ENCODE measurements at regions not wholly inside any gene's neighbourhood (a gene's known extent, or its start where the extent isn't known, plus 50 kb on each side); places are given as distances from the start of the nearest gene placed in this dataset.

DNA sequence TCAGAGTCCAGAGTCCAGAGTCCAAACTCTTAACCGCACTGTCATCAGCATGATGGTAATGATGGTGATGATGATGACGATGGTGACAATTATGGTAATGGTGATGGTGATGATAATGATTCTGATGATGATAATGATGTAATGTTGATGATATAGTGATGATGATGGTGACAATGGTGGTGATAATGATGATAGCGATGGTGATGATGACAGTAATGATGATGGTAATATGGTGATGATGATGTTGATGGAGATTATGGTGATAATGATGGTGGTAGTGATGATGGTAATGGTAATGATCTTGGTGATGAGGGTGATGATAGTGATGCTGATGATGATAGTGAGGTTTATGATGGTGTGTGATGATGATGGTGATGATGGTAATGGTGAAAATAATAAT is 367.8 kb upstream of the CDH4 start:
- Mint-ChIP-seq H3K27ac (ENCODE audit: low read depth) (no peak overlapping the region), H3K9me3 (no peaks in the 10 kb centered on the region), H3K27me3 (no peaks in the 10 kb centered on the region), H3K4me1 (no peaks in the 10 kb centered on the region), H3K4me3 (no peak overlapping the region), H3K36me3 (ENCODE audit: insufficient read depth) (no peaks in the 10 kb centered on the region)
- no peak for DNase-seq (ENCODE audit: low spot score in 2 of 2)
- ATAC-seq (replicated peaks; ENCODE audit: extremely low read depth, poor library complexity, severe bottlenecking): no peak

DNA sequence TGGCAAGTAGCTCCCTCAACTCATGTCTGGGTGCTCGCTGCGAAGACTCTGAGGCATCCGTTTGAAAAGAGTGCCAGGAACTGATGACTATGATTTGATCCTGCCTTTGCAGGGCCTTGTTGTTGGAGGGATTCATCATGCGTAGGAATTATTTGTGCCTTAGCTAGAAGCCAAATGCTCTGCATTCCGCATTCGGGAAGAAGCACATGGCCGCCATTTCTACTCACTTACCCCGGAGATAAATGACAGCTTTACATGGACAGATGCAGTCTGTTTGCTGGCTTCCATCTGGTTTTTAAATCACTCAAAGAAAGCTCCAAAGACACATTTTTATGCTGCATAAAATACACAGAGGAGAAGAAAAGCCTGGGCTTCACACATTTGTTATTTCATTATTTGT is 363.3 kb upstream of the CDH4 start:
- H3K4me1 Mint-ChIP-seq: no peaks in the 10 kb centered on the region
- H3K36me3 Mint-ChIP-seq (ENCODE audit: insufficient read depth): no peaks in the 10 kb centered on the region
- H3K4me3 Mint-ChIP-seq: no peak overlapping the region
- H3K27ac Mint-ChIP-seq (ENCODE audit: low read depth): no peak overlapping the region
- no peaks in the 10 kb centered on the region for H3K9me3 Mint-ChIP-seq
- H3K27me3 Mint-ChIP-seq: no peaks in the 10 kb centered on the region
- no peak for DNase-seq (ENCODE audit: low spot score in 2 of 2)
- ATAC-seq (replicated peaks; ENCODE audit: extremely low read depth, poor library complexity, severe bottlenecking): no peak

DNA sequence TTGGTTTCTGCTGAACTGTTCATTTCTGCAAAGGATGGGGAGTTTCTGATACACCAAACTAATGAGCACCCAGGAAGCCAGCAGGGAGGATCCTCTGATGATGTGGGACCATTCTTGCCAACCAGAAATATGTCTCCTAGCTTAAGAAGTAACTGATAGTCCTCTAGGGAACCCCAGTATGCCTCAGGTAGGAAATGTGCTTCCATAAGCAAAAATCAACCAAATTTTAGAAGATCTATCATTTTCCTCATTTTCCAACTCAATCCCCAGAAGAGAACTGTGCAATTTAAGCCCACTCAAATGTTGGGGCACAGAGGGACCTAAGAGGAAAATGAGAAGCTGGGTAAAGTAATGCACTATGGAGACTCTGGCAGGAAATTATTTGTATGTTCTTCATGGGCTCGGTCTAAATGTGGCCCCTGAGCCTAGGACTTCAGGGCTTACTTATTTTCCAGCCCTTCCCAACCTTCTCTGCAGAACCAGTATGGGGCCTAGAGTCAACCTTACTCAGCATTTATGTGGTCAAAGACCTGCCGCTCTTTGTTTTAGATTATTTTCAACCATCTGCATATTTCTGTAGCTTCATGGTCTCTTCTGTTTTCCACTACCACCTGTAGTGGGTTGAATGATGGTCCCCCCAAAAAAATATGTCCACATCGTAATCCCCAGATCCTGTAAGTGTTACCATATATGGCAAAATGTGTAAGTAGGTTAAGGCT is 359.8 kb upstream of the CDH4 start:
- ATAC-seq (replicated peaks; ENCODE audit: extremely low read depth, poor library complexity, severe bottlenecking) (no peak), DNase-seq (ENCODE audit: low spot score in 2 of 2) (no peak)
- Mint-ChIP-seq H3K9me3 (no peaks in the 10 kb centered on the region), H3K27me3 (no peaks in the 10 kb centered on the region), H3K36me3 (ENCODE audit: insufficient read depth) (no peaks in the 10 kb centered on the region), H3K4me1 (no peaks in the 10 kb centered on the region), H3K27ac (ENCODE audit: low read depth) (no peak overlapping the region), H3K4me3 (no peak overlapping the region)

DNA sequence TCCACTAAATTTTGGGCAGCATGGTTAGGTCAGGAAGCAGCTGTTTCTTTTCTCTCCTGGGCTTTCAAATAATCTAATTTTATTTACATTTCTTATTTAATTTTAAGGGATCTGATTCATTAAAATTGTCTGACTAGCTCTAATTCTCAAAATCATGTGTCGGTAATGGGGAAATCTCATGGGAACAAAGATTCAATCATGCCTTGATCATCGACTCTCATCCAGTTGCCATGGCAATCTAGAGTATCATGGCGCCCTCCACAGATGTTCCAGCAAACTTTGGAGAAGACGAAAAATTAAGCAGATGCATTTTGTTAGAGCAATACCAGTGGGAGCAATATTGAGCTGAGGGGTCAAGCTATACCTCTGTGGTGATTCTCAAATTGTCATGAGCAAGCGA is 358.0 kb upstream of the CDH4 start:
- Mint-ChIP-seq H3K4me3 (no peak overlapping the region), H3K27ac (ENCODE audit: low read depth) (no peak overlapping the region), H3K36me3 (ENCODE audit: insufficient read depth) (no peaks in the 10 kb centered on the region), H3K9me3 (no peaks in the 10 kb centered on the region), H3K4me1 (no peaks in the 10 kb centered on the region), H3K27me3 (no peaks in the 10 kb centered on the region)
- ATAC-seq (replicated peaks; ENCODE audit: extremely low read depth, poor library complexity, severe bottlenecking) (no peak), DNase-seq (ENCODE audit: low spot score in 2 of 2) (no peak)

DNA sequence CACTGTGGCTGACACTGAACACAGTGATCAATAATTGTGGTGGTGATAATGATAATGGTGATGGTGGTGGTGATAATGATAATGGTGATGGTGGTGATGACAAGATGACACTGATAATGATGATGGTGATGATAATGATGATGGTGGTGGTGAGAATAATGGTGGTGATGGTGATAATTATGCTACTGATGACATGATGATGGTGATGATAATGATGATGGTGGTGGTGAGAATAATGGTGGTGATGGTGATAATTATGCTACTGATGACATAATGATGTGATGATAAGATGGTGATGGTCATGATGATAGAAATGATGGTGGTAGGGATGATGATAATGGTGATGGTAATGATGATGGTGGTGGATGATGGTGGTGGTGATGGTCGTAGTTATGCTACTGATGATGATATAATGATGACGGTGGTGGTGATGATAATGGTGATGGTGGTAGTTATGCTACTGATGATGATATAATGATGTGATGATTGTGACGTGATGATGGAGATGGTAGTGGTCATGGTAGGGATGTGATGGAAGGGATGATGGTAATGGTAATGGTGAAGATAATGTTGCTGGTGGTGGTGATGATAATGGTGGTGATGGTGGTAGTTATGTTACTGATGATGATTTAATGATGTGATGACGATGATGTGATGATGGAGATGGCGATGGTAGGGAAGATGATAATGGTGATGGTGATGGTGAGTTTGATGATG is 356.5 kb upstream of the CDH4 start:
- Mint-ChIP-seq H3K9me3 (no peaks in the 10 kb centered on the region), H3K27ac (ENCODE audit: low read depth) (no peak overlapping the region), H3K4me1 (no peaks in the 10 kb centered on the region), H3K36me3 (ENCODE audit: insufficient read depth) (no peaks in the 10 kb centered on the region), H3K27me3 (no peaks in the 10 kb centered on the region), H3K4me3 (no peak overlapping the region)
- ATAC-seq (replicated peaks; ENCODE audit: extremely low read depth, poor library complexity, severe bottlenecking) (no peak), DNase-seq (ENCODE audit: low spot score in 2 of 2) (no peak)

DNA sequence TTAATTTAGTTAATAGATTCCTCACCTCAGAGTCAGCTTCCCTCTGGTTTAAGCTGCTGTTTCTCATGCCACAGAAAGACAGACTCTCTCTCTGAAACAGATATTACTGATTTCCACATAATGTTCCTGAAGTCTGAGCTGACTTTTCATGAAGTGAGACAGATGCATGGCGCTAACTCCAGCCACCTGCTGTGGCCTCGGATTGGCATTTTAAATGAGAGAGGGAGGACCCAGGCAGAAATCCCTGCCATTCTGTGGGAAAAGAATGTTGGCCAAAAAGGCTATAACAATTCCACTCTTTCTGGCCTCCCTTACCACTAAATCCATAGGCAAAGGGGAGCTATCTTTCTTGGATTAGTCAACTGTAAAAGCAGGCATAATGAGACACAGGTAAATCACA is 354.1 kb upstream of the CDH4 start:
- no peak for ATAC-seq (replicated peaks; ENCODE audit: extremely low read depth, poor library complexity, severe bottlenecking)
- DNase-seq (ENCODE audit: low spot score in 2 of 2): no peak
- no peak overlapping the region for H3K4me3 Mint-ChIP-seq
- H3K9me3 Mint-ChIP-seq: peaks cover 8% of the 10 kb centered on the region
- H3K27me3 Mint-ChIP-seq: no peaks in the 10 kb centered on the region
- H3K27ac Mint-ChIP-seq (ENCODE audit: low read depth): no peak overlapping the region
- no peaks in the 10 kb centered on the region for H3K36me3 Mint-ChIP-seq (ENCODE audit: insufficient read depth)
- no peaks in the 10 kb centered on the region for H3K4me1 Mint-ChIP-seq

DNA sequence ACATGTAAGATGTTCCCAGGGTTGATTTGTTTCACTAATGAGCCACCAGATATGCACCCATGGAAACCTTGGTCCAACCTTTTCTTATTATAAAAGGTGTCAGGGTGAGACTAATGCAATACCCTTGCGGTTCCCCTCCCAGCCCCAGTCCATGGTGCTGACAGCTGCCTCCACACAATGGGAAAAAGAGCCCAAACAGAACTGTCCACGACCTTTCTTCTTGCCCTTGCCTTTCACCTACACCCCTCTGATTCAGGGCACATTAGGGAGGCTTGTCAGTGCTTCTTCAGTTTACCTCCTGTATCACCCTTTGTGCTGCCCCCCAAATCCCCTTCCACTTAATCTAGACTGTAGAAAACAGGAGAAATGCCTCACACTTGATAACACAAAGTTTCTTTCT is 352.7 kb upstream of the CDH4 start:
- no peaks in the 10 kb centered on the region for H3K4me1 Mint-ChIP-seq
- no peak for ATAC-seq (replicated peaks; ENCODE audit: extremely low read depth, poor library complexity, severe bottlenecking)
- no peaks in the 10 kb centered on the region for H3K27me3 Mint-ChIP-seq
- no peak for DNase-seq (ENCODE audit: low spot score in 2 of 2)
- H3K36me3 Mint-ChIP-seq (ENCODE audit: insufficient read depth): no peaks in the 10 kb centered on the region
- no peak overlapping the region for H3K4me3 Mint-ChIP-seq
- H3K9me3 Mint-ChIP-seq: peaks cover 8% of the 10 kb centered on the region
- H3K27ac Mint-ChIP-seq (ENCODE audit: low read depth): no peak overlapping the region

DNA sequence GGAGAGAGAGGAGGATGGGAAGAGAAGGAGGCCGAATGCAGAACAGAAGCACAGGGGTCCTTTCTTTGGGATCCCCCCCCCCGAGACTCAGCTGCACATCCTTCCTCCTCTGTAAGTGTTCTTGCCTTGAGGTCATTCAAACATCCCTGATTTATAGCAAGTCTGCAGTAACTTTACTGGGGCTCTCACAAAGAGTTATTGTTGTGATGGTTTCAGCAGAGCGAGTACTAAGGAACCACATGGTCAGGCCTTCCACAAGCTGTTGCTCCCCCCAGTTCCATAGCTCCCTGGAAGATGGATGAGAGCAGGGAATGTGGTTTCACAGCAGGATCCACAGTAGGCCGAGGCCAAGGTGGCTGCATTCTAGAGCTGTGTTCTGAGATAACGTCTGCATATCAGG is 351.4 kb upstream of the CDH4 start:
- no peak overlapping the region for H3K4me3 Mint-ChIP-seq
- H3K27me3 Mint-ChIP-seq: no peaks in the 10 kb centered on the region
- H3K27ac Mint-ChIP-seq (ENCODE audit: low read depth): no peak overlapping the region
- no peaks in the 10 kb centered on the region for H3K36me3 Mint-ChIP-seq (ENCODE audit: insufficient read depth)
- H3K4me1 Mint-ChIP-seq: no peaks in the 10 kb centered on the region
- no peak for ATAC-seq (replicated peaks; ENCODE audit: extremely low read depth, poor library complexity, severe bottlenecking)
- H3K9me3 Mint-ChIP-seq: peaks cover 8% of the 10 kb centered on the region
- DNase-seq (ENCODE audit: low spot score in 2 of 2): no peak

DNA sequence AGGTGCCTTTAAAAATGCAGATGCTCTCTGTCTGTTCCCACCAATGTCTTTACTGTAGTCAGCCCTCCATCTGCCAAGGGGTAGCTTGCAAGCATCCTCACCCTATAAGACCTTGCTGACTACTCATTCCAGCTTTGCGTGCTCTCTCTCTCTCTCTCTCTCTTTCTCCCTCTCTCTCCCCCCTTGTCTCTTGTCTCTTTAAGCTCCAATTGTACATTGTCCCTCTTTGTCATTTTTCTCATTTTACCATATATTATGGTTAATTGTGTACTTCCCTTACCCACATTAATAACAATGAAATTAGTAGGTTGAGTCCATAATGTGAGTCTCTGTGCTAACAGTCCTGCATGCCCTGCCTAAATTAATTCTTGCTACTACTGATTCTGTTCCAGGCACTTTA is 350.2 kb upstream of the CDH4 start:
- Mint-ChIP-seq H3K4me1 (no peaks in the 10 kb centered on the region), H3K9me3 (peaks cover 8% of the 10 kb centered on the region), H3K27me3 (no peaks in the 10 kb centered on the region), H3K4me3 (no peak overlapping the region), H3K27ac (ENCODE audit: low read depth) (no peak overlapping the region), H3K36me3 (ENCODE audit: insufficient read depth) (no peaks in the 10 kb centered on the region)
- ATAC-seq (replicated peaks; ENCODE audit: extremely low read depth, poor library complexity, severe bottlenecking) (no peak), DNase-seq (ENCODE audit: low spot score in 2 of 2) (no peak)

DNA sequence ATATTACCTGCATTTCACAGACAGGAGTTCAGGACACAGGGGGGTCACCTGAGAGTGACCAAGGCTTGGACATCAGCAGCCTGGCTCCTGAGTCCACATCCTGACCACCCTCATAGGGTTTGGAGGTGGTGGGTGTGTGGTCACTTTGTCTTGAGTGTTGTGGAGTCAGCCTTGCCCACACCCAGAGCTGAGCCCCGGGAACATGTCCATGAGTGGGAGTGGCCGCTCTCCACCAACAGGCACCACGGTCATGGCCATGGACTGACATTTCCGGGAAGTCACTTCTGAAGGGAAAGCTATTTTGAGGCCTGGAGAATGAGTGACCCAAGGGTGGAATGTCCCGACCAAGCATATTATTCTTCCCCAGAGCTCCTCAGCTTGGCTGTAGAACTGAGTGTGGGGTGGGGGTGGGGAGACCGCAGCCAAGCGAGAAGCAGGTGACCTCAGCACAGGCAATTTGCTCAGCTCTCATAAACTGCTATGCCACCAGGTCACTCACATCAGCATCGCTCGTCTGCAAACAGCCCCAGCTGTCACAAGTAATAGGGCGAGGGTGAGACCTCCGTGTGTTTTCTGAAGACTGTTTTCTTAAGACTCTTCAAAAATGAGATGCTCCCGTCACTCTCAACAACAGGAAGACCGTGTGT is 348.6 kb upstream of the CDH4 start:
- no peaks in the 10 kb centered on the region for H3K36me3 Mint-ChIP-seq (ENCODE audit: insufficient read depth)
- H3K9me3 Mint-ChIP-seq: peaks cover 8% of the 10 kb centered on the region
- DNase-seq (ENCODE audit: low spot score in 2 of 2) (no peak), ATAC-seq (replicated peaks; ENCODE audit: extremely low read depth, poor library complexity, severe bottlenecking) (no peak)
- no peak overlapping the region for H3K4me3 Mint-ChIP-seq
- H3K27me3 Mint-ChIP-seq: no peaks in the 10 kb centered on the region
- no peak overlapping the region for H3K27ac Mint-ChIP-seq (ENCODE audit: low read depth)
- no peaks in the 10 kb centered on the region for H3K4me1 Mint-ChIP-seq

DNA sequence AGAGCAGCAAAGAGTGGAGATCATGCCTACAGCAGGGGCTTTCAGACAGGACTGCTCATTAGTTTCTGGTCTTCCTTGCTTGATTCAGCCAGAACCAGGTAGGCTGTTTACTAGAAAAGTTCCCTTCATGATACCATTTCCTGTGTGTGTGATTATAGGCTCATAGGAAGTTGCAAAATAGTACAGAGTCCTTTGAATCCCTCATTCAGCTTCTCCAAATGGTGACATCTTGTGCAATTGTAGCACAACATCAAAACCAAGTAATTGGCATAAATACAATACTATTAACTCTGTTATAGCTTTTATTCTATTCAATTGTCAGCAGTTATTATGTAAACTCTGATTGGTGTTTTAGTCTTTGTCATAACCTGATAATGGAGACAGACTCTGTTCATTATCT is 347.3 kb upstream of the CDH4 start:
- Mint-ChIP-seq H3K27me3 (no peaks in the 10 kb centered on the region), H3K4me1 (no peaks in the 10 kb centered on the region), H3K36me3 (ENCODE audit: insufficient read depth) (no peaks in the 10 kb centered on the region), H3K27ac (ENCODE audit: low read depth) (no peak overlapping the region), H3K4me3 (no peak overlapping the region), H3K9me3 (peaks cover 8% of the 10 kb centered on the region)
- DNase-seq (ENCODE audit: low spot score in 2 of 2) (no peak), ATAC-seq (replicated peaks; ENCODE audit: extremely low read depth, poor library complexity, severe bottlenecking) (no peak)

DNA sequence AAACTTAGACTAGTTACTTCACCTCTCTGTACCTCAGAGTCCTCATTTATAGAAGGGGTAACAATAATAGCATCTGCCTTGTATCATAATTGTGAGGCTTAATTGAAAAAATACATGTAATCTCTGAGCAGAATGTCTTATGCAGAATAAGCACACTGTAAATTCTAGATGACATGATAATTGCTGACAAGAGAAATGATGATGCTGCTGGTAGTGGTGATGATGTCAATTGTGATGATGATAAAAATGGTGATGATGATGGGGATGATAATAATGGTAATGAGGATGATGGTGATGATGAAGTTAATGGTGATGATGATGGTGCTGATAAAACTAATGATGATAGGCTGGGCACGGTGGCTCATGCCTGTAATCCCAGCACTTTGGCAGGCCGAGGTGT is 346.1 kb upstream of the CDH4 start:
- H3K36me3 Mint-ChIP-seq (ENCODE audit: insufficient read depth): no peaks in the 10 kb centered on the region
- H3K4me1 Mint-ChIP-seq: no peaks in the 10 kb centered on the region
- DNase-seq (ENCODE audit: low spot score in 2 of 2) (no peak), ATAC-seq (replicated peaks; ENCODE audit: extremely low read depth, poor library complexity, severe bottlenecking) (no peak)
- H3K27me3 Mint-ChIP-seq: no peaks in the 10 kb centered on the region
- H3K27ac Mint-ChIP-seq (ENCODE audit: low read depth): no peak overlapping the region
- peaks cover 8% of the 10 kb centered on the region for H3K9me3 Mint-ChIP-seq
- H3K4me3 Mint-ChIP-seq: no peak overlapping the region

DNA sequence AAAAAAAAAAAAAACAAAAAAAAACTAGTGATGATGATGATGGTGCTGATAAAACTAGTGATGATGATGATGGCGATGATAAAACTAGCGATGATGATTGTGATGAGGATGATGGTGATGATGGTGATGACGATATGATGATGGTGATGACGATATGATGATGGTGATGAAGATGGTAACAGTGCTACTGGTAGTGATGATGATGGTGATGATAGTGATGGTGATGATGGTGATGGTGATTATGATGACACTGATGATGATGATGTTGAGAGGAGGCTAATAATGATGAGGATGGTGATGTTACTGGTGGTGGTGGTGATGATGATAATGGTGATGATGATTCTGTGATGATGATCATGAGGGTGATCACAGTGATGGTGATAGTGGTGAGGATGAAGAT is 345.5 kb upstream of the CDH4 start:
- Mint-ChIP-seq H3K27ac (ENCODE audit: low read depth) (no peak overlapping the region), H3K4me3 (no peak overlapping the region), H3K9me3 (peaks cover 8% of the 10 kb centered on the region), H3K36me3 (ENCODE audit: insufficient read depth) (no peaks in the 10 kb centered on the region), H3K4me1 (no peaks in the 10 kb centered on the region), H3K27me3 (no peaks in the 10 kb centered on the region)
- no peak for DNase-seq (ENCODE audit: low spot score in 2 of 2)
- no peak for ATAC-seq (replicated peaks; ENCODE audit: extremely low read depth, poor library complexity, severe bottlenecking)
